Panc1 (cell line): ENCODE measurements at regions not wholly inside any gene's neighbourhood (a gene's known extent, or its start where the extent isn't known, plus 50 kb on each side); places are given as distances from the start of the nearest gene placed in this dataset.

Experiments used
- ATAC-seq: fragments of 200-7000 bp; cut with Tn5 transposase; 2 replicates; pipeline ENCODE4 v1.9.1; 2020; ENCODE audit warnings: mild to moderate bottlenecking, moderate library complexity
- BruUV-seq: library from RNA; stranded (reverse); fragments of 400-500 nt; replicated peaks from 2 replicates; lab custom pipeline; 2021; lab: Mats Ljungman, UMichigan
- CTCF ChIA-PET: fragments of 300-600 bp; sonication (Branson Sonifier 250); formaldehyde crosslinking; loops from one replicate; lab custom pipeline; 2022; ENCODE audit warnings: antibody characterized with exemption; lab: Charles Lee
- POLR2A ChIA-PET: fragments of 300-600 bp; sonication (Branson Sonifier 250); formaldehyde crosslinking; loops from one replicate; lab custom pipeline; 2022; ENCODE audit warnings: antibody characterized with exemption; lab: Charles Lee
- DNase-seq: peaks from one replicate; pipeline ENCODE4 v3.0.0-alpha.2; 2010; ENCODE audit warnings: low read depth, low spot score
- H3K27ac ChIP-seq: 2 replicates; pipeline ENCODE4 v1.5.1; 2011; ENCODE audit warnings: mild to moderate bottlenecking, low read length, inconsistent platforms
- H3K27me3 ChIP-seq: fragments of 200-500 bp; sonication (Bioruptor generic); 2 replicates; pipeline ENCODE4 v1.6.0; 2014; ENCODE audit warnings: low read length, inconsistent platforms; ENCODE audit not compliant: control insufficient read depth, insufficient read depth
- H3K36me3 ChIP-seq: fragments of 200-500 bp; sonication (Bioruptor generic); 2 replicates; pipeline ENCODE4 v1.5.1; 2014; ENCODE audit warnings: inconsistent platforms, mild to moderate bottlenecking, low read length, moderate library complexity; ENCODE audit not compliant: control insufficient read depth, insufficient read depth
- H3K4me1 ChIP-seq: 2 replicates; pipeline ENCODE4 v1.5.1; 2011; ENCODE audit warnings: inconsistent platforms, mild to moderate bottlenecking, low read length, moderate library complexity; ENCODE audit not compliant: control insufficient read depth, insufficient read depth
- H3K4me3 ChIP-seq, 2 experiments: 2 replicates each; pipeline ENCODE4 v1.5.1; 2011 to 2012; ENCODE audit warnings: low read depth in 2 of 2, low read length in 2 of 2, mild to moderate bottlenecking in 2 of 2, inconsistent platforms in 1 of 2, moderate library complexity in 1 of 2
- H3K9me3 ChIP-seq: fragments of 200-500 bp; sonication (Bioruptor generic); 2 replicates; pipeline ENCODE4 v1.5.1; 2014; ENCODE audit warnings: low read depth, mild to moderate bottlenecking, inconsistent platforms, low read length, moderate library complexity; ENCODE audit not compliant: control insufficient read depth, insufficient read depth
- POLR2AphosphoS5 ChIP-seq: IDR thresholded peaks from 2 replicates; pipeline ENCODE4 v1.6.1; 2012; ENCODE audit warnings: mild to moderate bottlenecking, low read depth, low read length, moderate library complexity
- SIN3A ChIP-seq: IDR thresholded peaks from 2 replicates; pipeline ENCODE4 v1.6.1; 2012; ENCODE audit warnings: low read depth, mild to moderate bottlenecking, low read length, moderate library complexity, borderline replicate concordance; ENCODE audit not compliant: insufficient read depth
- TCF7L2 ChIP-seq: IDR thresholded peaks from 2 replicates; pipeline ENCODE4 v1.6.1; 2011; ENCODE audit warnings: mild to moderate bottlenecking, low read depth, low read length, inconsistent platforms
- in situ Hi-C: cut with HindIII; loops from 2 replicates; pipeline ENCODE4 v1.10.0; 2016; ENCODE audit warnings: low sequenced_read_pairs, low pct_unique_long_range_greater_than_20kb
- intact Hi-C: fragments of 100-400 bp; cut with micrococcal nuclease; formaldehyde crosslinking; loops from one replicate; pipeline ENCODE4 v1.10.0; 2022; ENCODE audit not compliant: unreplicated experiment
- TF ChIP-seq, protein P1 (sequence below): fragments of 450-650 bp; IDR thresholded peaks from 2 replicates; pipeline ENCODE4 v1.5.1; 2017; ENCODE audit warnings: mild to moderate bottlenecking
- TF ChIP-seq, protein P2 (sequence below), 2 experiments: IDR thresholded peaks; 2 replicates each; pipeline ENCODE4 v1.6.1; 2011 to 2012; ENCODE audit warnings: low read depth in 2 of 2, control low read depth in 1 of 2, low read length in 1 of 2, mild to moderate bottlenecking in 1 of 2, moderate library complexity in 1 of 2; ENCODE audit not compliant: insufficient read depth in 1 of 2

DNA sequence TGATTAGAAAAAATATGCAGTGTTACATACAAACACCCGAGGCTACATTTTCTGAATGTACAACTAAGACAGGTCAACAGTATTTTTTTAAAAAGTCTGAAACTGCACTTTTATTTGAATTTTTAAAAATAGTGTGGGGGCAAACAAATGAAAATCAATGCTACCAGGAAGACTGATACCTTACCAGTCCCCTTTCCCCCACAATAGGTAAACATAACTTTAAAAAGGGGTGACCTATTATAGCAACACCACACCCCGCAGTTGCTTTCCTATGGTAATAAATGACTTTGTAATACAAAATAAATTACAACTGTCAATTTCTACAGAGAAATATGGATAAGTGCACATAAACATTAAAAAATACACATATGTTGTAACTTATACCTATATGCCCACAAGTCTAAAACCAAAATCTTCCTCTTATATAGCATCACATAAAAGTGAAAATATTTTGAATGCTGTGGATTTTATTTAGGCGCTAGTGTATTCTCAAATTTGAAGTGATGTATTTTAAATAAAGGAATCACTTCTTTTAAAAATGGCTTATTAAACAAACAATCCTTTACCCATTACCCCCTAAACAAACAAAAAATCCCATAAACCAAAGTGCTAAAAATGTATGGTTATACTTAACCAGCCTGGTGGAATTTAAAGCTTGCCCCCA lies 63.1 kb downstream of the KCNRG start:
- intact Hi-C loops, result no loop called here
- no TSS peak for BruUV-seq
- POLR2A ChIA-PET, result interaction anchor here (0.6 kb wide), 2 partner anchors 7 to 835 kb away, joined by 4 read pairs; no protein-coding TSS in a partner anchor

DNA sequence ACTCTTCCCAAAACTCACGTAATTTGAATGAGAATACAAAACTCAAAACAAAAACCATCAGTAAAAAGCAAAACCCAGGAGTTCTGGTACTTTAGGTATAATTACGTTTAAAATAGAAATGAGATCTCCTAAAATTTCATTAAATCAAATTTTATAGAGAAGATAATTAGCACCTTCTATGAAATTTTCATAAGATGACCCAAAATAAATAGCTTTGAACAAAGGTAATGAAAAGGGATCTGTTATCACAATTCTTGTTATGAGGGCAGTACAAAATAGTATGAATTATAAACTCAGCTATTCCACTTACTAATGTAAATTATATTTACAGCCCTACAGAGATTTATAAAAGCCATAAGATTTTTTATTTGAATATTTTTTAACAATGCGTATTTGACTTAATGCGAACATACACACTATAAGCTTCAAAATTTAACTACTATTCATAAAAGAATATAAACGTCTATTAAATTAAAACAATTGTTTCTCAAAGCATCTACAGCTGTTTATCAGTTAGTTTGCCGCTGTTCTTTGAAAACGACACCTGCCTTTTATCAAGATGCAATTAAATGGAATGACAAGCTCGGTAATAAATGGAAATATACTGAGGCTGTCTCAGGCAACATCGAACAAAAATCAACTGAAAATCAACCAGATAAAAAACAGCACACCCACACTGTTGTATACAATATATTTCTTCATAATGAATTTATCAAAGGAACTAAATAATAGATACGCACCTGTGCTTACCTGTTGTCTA lies 63.8 kb downstream of the KCNRG start:
- Histone ChIP-seq H3K36me3 (peaks cover 5% of the 10 kb centered on the region), H3K9me3 (no peaks in the 10 kb centered on the region), H3K4me3 (peak overlapping the region; percentile 71 to 82), H3K4me1 (peaks cover 30% of the 10 kb centered on the region), H3K27me3 (no peaks in the 10 kb centered on the region), H3K27ac (peak overlapping the region; percentile 94; the same call in 1 of the 2 replicates)
- TF ChIP-seq SIN3A (no peak), TCF7L2 (no peak; the same call in 1 of the 2 replicates), POLR2AphosphoS5 (no peak)
- TF ChIP-seq, protein P1, sequence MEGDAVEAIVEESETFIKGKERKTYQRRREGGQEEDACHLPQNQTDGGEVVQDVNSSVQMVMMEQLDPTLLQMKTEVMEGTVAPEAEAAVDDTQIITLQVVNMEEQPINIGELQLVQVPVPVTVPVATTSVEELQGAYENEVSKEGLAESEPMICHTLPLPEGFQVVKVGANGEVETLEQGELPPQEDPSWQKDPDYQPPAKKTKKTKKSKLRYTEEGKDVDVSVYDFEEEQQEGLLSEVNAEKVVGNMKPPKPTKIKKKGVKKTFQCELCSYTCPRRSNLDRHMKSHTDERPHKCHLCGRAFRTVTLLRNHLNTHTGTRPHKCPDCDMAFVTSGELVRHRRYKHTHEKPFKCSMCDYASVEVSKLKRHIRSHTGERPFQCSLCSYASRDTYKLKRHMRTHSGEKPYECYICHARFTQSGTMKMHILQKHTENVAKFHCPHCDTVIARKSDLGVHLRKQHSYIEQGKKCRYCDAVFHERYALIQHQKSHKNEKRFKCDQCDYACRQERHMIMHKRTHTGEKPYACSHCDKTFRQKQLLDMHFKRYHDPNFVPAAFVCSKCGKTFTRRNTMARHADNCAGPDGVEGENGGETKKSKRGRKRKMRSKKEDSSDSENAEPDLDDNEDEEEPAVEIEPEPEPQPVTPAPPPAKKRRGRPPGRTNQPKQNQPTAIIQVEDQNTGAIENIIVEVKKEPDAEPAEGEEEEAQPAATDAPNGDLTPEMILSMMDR, result no peak
- TF ChIP-seq, protein P2, sequence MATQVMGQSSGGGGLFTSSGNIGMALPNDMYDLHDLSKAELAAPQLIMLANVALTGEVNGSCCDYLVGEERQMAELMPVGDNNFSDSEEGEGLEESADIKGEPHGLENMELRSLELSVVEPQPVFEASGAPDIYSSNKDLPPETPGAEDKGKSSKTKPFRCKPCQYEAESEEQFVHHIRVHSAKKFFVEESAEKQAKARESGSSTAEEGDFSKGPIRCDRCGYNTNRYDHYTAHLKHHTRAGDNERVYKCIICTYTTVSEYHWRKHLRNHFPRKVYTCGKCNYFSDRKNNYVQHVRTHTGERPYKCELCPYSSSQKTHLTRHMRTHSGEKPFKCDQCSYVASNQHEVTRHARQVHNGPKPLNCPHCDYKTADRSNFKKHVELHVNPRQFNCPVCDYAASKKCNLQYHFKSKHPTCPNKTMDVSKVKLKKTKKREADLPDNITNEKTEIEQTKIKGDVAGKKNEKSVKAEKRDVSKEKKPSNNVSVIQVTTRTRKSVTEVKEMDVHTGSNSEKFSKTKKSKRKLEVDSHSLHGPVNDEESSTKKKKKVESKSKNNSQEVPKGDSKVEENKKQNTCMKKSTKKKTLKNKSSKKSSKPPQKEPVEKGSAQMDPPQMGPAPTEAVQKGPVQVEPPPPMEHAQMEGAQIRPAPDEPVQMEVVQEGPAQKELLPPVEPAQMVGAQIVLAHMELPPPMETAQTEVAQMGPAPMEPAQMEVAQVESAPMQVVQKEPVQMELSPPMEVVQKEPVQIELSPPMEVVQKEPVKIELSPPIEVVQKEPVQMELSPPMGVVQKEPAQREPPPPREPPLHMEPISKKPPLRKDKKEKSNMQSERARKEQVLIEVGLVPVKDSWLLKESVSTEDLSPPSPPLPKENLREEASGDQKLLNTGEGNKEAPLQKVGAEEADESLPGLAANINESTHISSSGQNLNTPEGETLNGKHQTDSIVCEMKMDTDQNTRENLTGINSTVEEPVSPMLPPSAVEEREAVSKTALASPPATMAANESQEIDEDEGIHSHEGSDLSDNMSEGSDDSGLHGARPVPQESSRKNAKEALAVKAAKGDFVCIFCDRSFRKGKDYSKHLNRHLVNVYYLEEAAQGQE (IDR thresholded peaks at IDR 0.05; ENCODE audit: insufficient read depth in 1 of 2, low read depth in 2 of 2, low read length in 1 of 2), result no peak
- BruUV-seq, result no TSS peak
- DNase-seq (no peak), ATAC-seq (no peak)
- intact Hi-C loops, result no loop called here
- POLR2A ChIA-PET, result interaction anchor here (0.6 kb wide), 2 partner anchors 8 to 835 kb away, joined by 4 read pairs; no protein-coding TSS in a partner anchor
- CTCF ChIA-PET, result no interaction called here
- in situ Hi-C loops, result no loop called here

More for the DNA sequence above, 63.1 kb downstream of the KCNRG start:
- Histone ChIP-seq H3K27me3 (no peaks in the 10 kb centered on the region), H3K4me3 (peak overlapping the region; percentile 71 to 82), H3K27ac (peak overlapping the region; percentile 94), H3K36me3 (peaks cover 5% of the 10 kb centered on the region), H3K4me1 (peaks cover 33% of the 10 kb centered on the region), H3K9me3 (no peaks in the 10 kb centered on the region)
- in situ Hi-C loops, result no loop called here
- no peak for ATAC-seq
- TF ChIP-seq, protein P2 (IDR thresholded peaks at IDR 0.05; ENCODE audit: insufficient read depth in 1 of 2, low read depth in 2 of 2, low read length in 1 of 2), result no peak
- TF ChIP-seq, protein P1, result no peak
- TF ChIP-seq SIN3A (no peak), TCF7L2 (no peak), POLR2AphosphoS5 (no peak)
- DNase-seq, result no peak
- CTCF ChIA-PET, result no interaction called here
